ENCODE measurements at regions not wholly inside any gene's neighbourhood (a gene's known extent, or its start where the extent isn't known, plus 50 kb on each side); places are given as distances from the start of the nearest gene placed in this dataset.

DNA sequence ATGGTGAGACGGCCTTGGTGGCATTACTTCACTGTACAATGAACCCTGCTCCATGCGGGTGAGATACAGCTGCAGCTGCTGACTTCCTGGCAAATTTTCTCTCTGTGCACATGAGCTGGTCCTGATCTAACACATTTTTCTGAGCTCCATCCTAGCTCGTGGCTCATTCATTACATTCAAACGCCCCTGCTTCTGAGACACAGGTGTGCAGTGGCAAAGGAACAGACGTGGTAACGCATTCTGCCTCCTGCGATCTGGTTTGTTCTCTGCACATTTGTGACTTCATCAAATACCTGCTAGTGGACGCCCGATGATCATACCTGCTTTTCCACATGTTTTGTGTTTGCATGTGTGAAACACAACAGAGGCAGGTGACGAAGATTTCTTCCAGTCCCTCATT lies 189.6 kb upstream of the PDE10A start:
- no peak overlapping the region for H3K4me3 ChIP-seq (ENCODE audit: low read length)
- H3K9me3 ChIP-seq (ENCODE audit: low read length) = no peaks in the 10 kb centered on the region
- H3K79me2 ChIP-seq (ENCODE audit: low read length) = no peaks in the 10 kb centered on the region
- no peak overlapping the region for H3K27ac ChIP-seq (ENCODE audit: low read length)
- no peaks in the 10 kb centered on the region for H3F3A ChIP-seq (ENCODE audit: low read length, unreplicated experiment)
- TF ChIP-seq EZH2 (IDR thresholded peaks at IDR 0.05; ENCODE audit: low read length, unreplicated experiment) (no peak), EZH2phosphoT487 (IDR thresholded peaks at IDR 0.05; ENCODE audit: borderline replicate concordance, low read length) (no peak)
- TF ChIP-seq, protein P1, sequence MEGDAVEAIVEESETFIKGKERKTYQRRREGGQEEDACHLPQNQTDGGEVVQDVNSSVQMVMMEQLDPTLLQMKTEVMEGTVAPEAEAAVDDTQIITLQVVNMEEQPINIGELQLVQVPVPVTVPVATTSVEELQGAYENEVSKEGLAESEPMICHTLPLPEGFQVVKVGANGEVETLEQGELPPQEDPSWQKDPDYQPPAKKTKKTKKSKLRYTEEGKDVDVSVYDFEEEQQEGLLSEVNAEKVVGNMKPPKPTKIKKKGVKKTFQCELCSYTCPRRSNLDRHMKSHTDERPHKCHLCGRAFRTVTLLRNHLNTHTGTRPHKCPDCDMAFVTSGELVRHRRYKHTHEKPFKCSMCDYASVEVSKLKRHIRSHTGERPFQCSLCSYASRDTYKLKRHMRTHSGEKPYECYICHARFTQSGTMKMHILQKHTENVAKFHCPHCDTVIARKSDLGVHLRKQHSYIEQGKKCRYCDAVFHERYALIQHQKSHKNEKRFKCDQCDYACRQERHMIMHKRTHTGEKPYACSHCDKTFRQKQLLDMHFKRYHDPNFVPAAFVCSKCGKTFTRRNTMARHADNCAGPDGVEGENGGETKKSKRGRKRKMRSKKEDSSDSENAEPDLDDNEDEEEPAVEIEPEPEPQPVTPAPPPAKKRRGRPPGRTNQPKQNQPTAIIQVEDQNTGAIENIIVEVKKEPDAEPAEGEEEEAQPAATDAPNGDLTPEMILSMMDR (conservative IDR thresholded peaks at IDR 0.05; ENCODE audit: low read depth, low read length) = no peak
- H3K9ac ChIP-seq (ENCODE audit: low read length) = no peak overlapping the region
- no peak overlapping the region for H3K4me2 ChIP-seq (ENCODE audit: low read length)
- ChIA-PET POLR2A (ENCODE audit: unreplicated experiment) (no interaction called here), CTCF (no interaction called here)
- H3K9me2 ChIP-seq (replicated peaks; ENCODE audit: low read length) = no peaks in the 10 kb centered on the region
- no peak overlapping the region for H2AFZ ChIP-seq (ENCODE audit: low read length)
- no peaks in the 10 kb centered on the region for H3K4me1 ChIP-seq (ENCODE audit: insufficient read depth, low read length)
- no peak for ATAC-seq
- H4K20me1 ChIP-seq (ENCODE audit: low read length) = no peaks in the 10 kb centered on the region
- DNase-seq = no peak
- no peaks in the 10 kb centered on the region; the same call in 1 of the 2 replicates for H3K36me3 ChIP-seq (ENCODE audit: low read depth, low read length)
- BruUV-seq (replicated peaks) = no TSS peak
- H3K27me3 ChIP-seq (ENCODE audit: low read length) = no peaks in the 10 kb centered on the region
- intact Hi-C loops (cut with micrococcal nuclease) = no loop called here

DNA sequence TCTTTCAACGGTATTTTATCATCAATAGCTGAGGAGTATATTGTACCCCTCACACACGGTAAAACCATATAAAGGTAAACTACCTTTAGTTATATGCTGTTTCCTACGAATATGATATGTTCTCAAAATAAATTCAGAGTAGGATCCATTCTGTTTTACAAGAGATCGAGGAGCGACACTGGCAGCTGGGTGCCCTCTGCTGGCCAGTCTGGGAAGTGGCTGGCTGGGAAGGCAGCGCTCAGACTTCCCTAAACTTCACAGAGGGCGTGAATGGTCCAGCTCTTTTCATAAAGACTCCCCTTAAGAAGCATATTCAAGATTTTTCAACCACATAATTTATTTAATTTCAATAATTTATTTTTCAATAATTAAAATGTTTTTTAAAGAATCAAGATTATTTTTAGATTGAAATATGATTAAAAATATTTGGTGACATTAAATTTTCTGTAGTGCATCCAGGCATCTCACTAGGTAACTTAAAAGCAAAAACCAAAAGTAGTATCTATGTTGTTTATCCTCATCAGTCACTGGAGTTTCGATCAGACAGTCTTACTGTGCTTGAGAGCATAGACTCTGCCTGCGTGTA lies 187.5 kb upstream of the PDE10A start:
- TF ChIP-seq, protein P1 (conservative IDR thresholded peaks at IDR 0.05; ENCODE audit: low read depth, low read length) = peak; percentile 79
- TF ChIP-seq EZH2phosphoT487 (IDR thresholded peaks at IDR 0.05; ENCODE audit: borderline replicate concordance, low read length) (no peak), EZH2 (IDR thresholded peaks at IDR 0.05; ENCODE audit: low read length, unreplicated experiment) (no peak)
- ATAC-seq = peak; percentile 54; the same call in 1 of the 2 replicates

More for the DNA sequence above, 187.5 kb upstream of the PDE10A start:
- H3K27me3 ChIP-seq (ENCODE audit: low read length) = peaks cover 6% of the 10 kb centered on the region
- no peaks in the 10 kb centered on the region for H3K9me2 ChIP-seq (replicated peaks; ENCODE audit: low read length)
- H3K4me3 ChIP-seq (ENCODE audit: low read length) = no peak overlapping the region
- no peaks in the 10 kb centered on the region for H4K20me1 ChIP-seq (ENCODE audit: low read length)
- H3K27ac ChIP-seq (ENCODE audit: low read length) = no peak overlapping the region
- ChIA-PET POLR2A (ENCODE audit: unreplicated experiment) (no interaction called here), CTCF (interaction anchor here (1.2 kb wide), 1 partner anchor 411 kb away, joined by 4 read pairs; no protein-coding TSS in a partner anchor)
- H3K4me2 ChIP-seq (ENCODE audit: low read length) = no peak overlapping the region
- H3F3A ChIP-seq (ENCODE audit: low read length, unreplicated experiment) = no peaks in the 10 kb centered on the region
- 0 out of 2 replicates have a peak, but pooled peaks cover 4% of the 10 kb centered on the region for H3K4me1 ChIP-seq (ENCODE audit: insufficient read depth, low read length)
- no peak overlapping the region for H3K9ac ChIP-seq (ENCODE audit: low read length)
- no peaks in the 10 kb centered on the region for H3K9me3 ChIP-seq (ENCODE audit: low read length)
- BruUV-seq (replicated peaks) = no TSS peak
- no peak overlapping the region for H2AFZ ChIP-seq (ENCODE audit: low read length)
- intact Hi-C loops (cut with micrococcal nuclease) = loop anchor here (1.0 kb wide), 1 partner anchor 410 kb away; no protein-coding TSS in a partner anchor
- DNase-seq = peak; percentile 62
- H3K79me2 ChIP-seq (ENCODE audit: low read length) = no peaks in the 10 kb centered on the region
- H3K36me3 ChIP-seq (ENCODE audit: low read depth, low read length) = no peaks in the 10 kb centered on the region; the same call in 1 of the 2 replicates
